OCI-LY3 (cell line): ENCODE measurements at regions not wholly inside any gene's neighbourhood (a gene's known extent, or its start where the extent isn't known, plus 50 kb on each side); places are given as distances from the start of the nearest gene placed in this dataset.

ENCODE experiments used
- H2AFZ ChIP-seq: fragments of 200-600, 300-600 bp; shearing (Covaris generic); 2 replicates; pipeline ENCODE4 v1.6.0; 2014; ENCODE audit warnings: antibody characterized with exemption, low read depth, low read length
- H3K27ac ChIP-seq: fragments of 200-600, 300-600 bp; sonication (generic); 2 replicates; pipeline ENCODE4 v1.5.1; 2014; ENCODE audit warnings: mild to moderate bottlenecking, low read length, moderate library complexity, mixed read lengths
- H3K27me3 ChIP-seq: fragments of 200-600, 300-600 bp; sonication (generic); 2 replicates; pipeline ENCODE4 v1.6.1; 2014; ENCODE audit warnings: low read depth, low read length, mixed read lengths
- H3K36me3 ChIP-seq: fragments of 200-600, 300-600 bp; sonication (generic); replicated peaks from 2 replicates; pipeline ENCODE3; 2014; ENCODE audit warnings: low read depth, low read length, mixed read lengths
- H3K4me1 ChIP-seq: fragments of 300-600, 200-600 bp; sonication (generic); 2 replicates; pipeline ENCODE4 v1.6.1; 2014; ENCODE audit warnings: low read length, mixed read lengths
- H3K4me2 ChIP-seq: fragments of 200-600, 300-600 bp; sonication (generic); 2 replicates; pipeline ENCODE4 v1.6.1; 2014; ENCODE audit warnings: low read length, mixed read lengths
- H3K4me3 ChIP-seq: fragments of 300-600, 200-600 bp; sonication (generic); 2 replicates; pipeline ENCODE4 v1.5.1; 2014; ENCODE audit warnings: antibody characterized with exemption, mild to moderate bottlenecking, low read length, moderate library complexity
- H3K79me2 ChIP-seq: fragments of 300-600, 200-600 bp; shearing (Covaris generic); 2 replicates; pipeline ENCODE4 v1.6.1; 2014; ENCODE audit warnings: mild to moderate bottlenecking, low read length, mixed read lengths
- H3K9ac ChIP-seq: fragments of 300-600, 200-600 bp; shearing (Covaris generic); 2 replicates; pipeline ENCODE4 v1.6.0; 2014; ENCODE audit warnings: mild to moderate bottlenecking, low read length, moderate library complexity
- H3K9me3 ChIP-seq: fragments of 200-600, 300-600 bp; shearing (Covaris generic); 2 replicates; pipeline ENCODE4 v1.6.1; 2014; ENCODE audit warnings: low read length, mixed read lengths; ENCODE audit not compliant: insufficient read depth
- H4K20me1 ChIP-seq: fragments of 200-600, 300-600 bp; sonication (generic); 2 replicates; pipeline ENCODE4 v1.6.1; 2016; ENCODE audit warnings: low read length, mixed read lengths; ENCODE audit not compliant: insufficient read depth
- CTCF ChIP-seq: fragments of 200-600, 300-600 bp; sonication (generic); IDR thresholded peaks from 2 replicates; pipeline ENCODE4 v1.5.1; 2014; ENCODE audit warnings: antibody characterized with exemption, low read length, low read depth
- EZH2phosphoT487 ChIP-seq: fragments of 200-600 bp; shearing (Covaris generic); IDR thresholded peaks from 2 replicates; pipeline ENCODE4 v1.6.1; 2018; ENCODE audit warnings: antibody characterized with exemption, mixed run types, low read depth

GRCh38 chr6:97405818-97406409 is 122.9 kb upstream of the MMS22L start:
- Histone ChIP-seq H3K4me2 (no peak overlapping the region), H3K79me2 (no peaks in the 10 kb centered on the region), H3K27ac (no peak overlapping the region), H4K20me1 (no peaks in the 10 kb centered on the region), H2AFZ (no peak overlapping the region), H3K9ac (no peak overlapping the region), H3K4me3 (no peak overlapping the region), H3K9me3 (no peaks in the 10 kb centered on the region), H3K36me3 (no peaks in the 10 kb centered on the region), H3K4me1 (no peaks in the 10 kb centered on the region), H3K27me3 (no peaks in the 10 kb centered on the region)
- TF ChIP-seq CTCF (no peak), EZH2phosphoT487 (no peak)

- no peaks in the 10 kb centered on the region for H3K79me2 ChIP-seq
- H3K27me3 ChIP-seq, result no peaks in the 10 kb centered on the region
- no peak overlapping the region for H3K27ac ChIP-seq
- TF ChIP-seq CTCF (no peak), EZH2phosphoT487 (no peak)
- no peaks in the 10 kb centered on the region for H3K9me3 ChIP-seq
- no peaks in the 10 kb centered on the region for H3K4me1 ChIP-seq
- H2AFZ ChIP-seq, result no peak overlapping the region
- no peaks in the 10 kb centered on the region for H3K36me3 ChIP-seq
- no peak overlapping the region for H3K4me3 ChIP-seq
- no peak overlapping the region for H3K4me2 ChIP-seq
- no peak overlapping the region for H3K9ac ChIP-seq
- no peaks in the 10 kb centered on the region for H4K20me1 ChIP-seq
These were observed 123.6 kb upstream of the MMS22L start for GRCh38 chr6:97406633-97407032.

GRCh38 chr6:97411610-97412009 is 128.6 kb upstream of the MMS22L start:
- Histone ChIP-seq H3K27me3 (no peaks in the 10 kb centered on the region), H3K4me2 (no peak overlapping the region), H3K4me3 (no peak overlapping the region), H2AFZ (no peak overlapping the region), H3K9me3 (no peaks in the 10 kb centered on the region), H3K4me1 (no peaks in the 10 kb centered on the region), H4K20me1 (no peaks in the 10 kb centered on the region), H3K27ac (no peak overlapping the region), H3K9ac (no peak overlapping the region), H3K36me3 (no peaks in the 10 kb centered on the region), H3K79me2 (no peaks in the 10 kb centered on the region)
- TF ChIP-seq CTCF, result no peak
- no peak for TF ChIP-seq EZH2phosphoT487

- Histone ChIP-seq H3K36me3 (no peaks in the 10 kb centered on the region), H2AFZ (no peak overlapping the region), H3K4me2 (no peak overlapping the region), H3K27me3 (no peaks in the 10 kb centered on the region), H4K20me1 (no peaks in the 10 kb centered on the region), H3K4me1 (no peaks in the 10 kb centered on the region), H3K9me3 (no peaks in the 10 kb centered on the region), H3K79me2 (no peaks in the 10 kb centered on the region), H3K9ac (no peak overlapping the region), H3K4me3 (no peak overlapping the region), H3K27ac (no peak overlapping the region)
- TF ChIP-seq EZH2phosphoT487 (no peak), CTCF (no peak)
These were observed 129.5 kb upstream of the MMS22L start for GRCh38 chr6:97412511-97412910.
